ENCODE measurements at regions not wholly inside any gene's neighbourhood (a gene's known extent, or its start where the extent isn't known, plus 50 kb on each side); places are given as distances from the start of the nearest gene placed in this dataset.

- Mint-ChIP-seq H3K27me3 (ENCODE audit: low read depth in 2 of 2) (peaks cover 4 to 31% of the 10 kb centered on the region in 2 donors), H3K36me3 (no peaks in the 10 kb centered on the region), H3K4me3 (no peak overlapping the region), H3K27ac (no peak overlapping the region), H3K4me1 (no peaks in the 10 kb centered on the region), H3K9me3 (no peaks in the 10 kb centered on the region)
- Histone ChIP-seq H3K27ac (ENCODE audit: low read length) (no peak overlapping the region), H3K36me3 (ENCODE audit: control insufficient read depth, insufficient read depth, low read length) (no peaks in the 10 kb centered on the region), H3K4me3 (ENCODE audit: low read length) (no peak overlapping the region), H3K27me3 (ENCODE audit: control insufficient read depth, insufficient read depth, low read length) (no peaks in the 10 kb centered on the region), H3K9me3 (ENCODE audit: control insufficient read depth, insufficient read depth, low read length) (no peaks in the 10 kb centered on the region), H3K4me1 (ENCODE audit: control insufficient read depth, insufficient read depth, low read length) (no peaks in the 10 kb centered on the region)
- ATAC-seq (no peak), DNase-seq (no peak)
- 90% methylated on average over 17 of the region's 17 CpGs for WGBS (ENCODE audit: insufficient coverage)
- TF ChIP-seq CTCF (IDR thresholded peaks at IDR 0.05), result no peak
- intact Hi-C loops (cut with micrococcal nuclease), result no loop called here
Observed at GRCh38 chr2:169426069-169426663, 53.1 kb upstream of the BBS5 start.

GRCh38 chr2:169422120-169422519 is 57.2 kb upstream of the BBS5 start:
- Mint-ChIP-seq H3K27ac (no peak overlapping the region), H3K4me1 (no peaks in the 10 kb centered on the region), H3K4me3 (no peak overlapping the region), H3K36me3 (no peaks in the 10 kb centered on the region), H3K27me3 (ENCODE audit: low read depth in 2 of 2) (peaks cover 7 to 29% of the 10 kb centered on the region in 2 donors), H3K9me3 (no peaks in the 10 kb centered on the region)
- Histone ChIP-seq H3K9me3 (ENCODE audit: control insufficient read depth, insufficient read depth, low read length) (no peaks in the 10 kb centered on the region), H3K36me3 (ENCODE audit: control insufficient read depth, insufficient read depth, low read length) (no peaks in the 10 kb centered on the region), H3K4me3 (ENCODE audit: low read length) (no peak overlapping the region), H3K27me3 (ENCODE audit: control insufficient read depth, insufficient read depth, low read length) (no peaks in the 10 kb centered on the region), H3K4me1 (ENCODE audit: control insufficient read depth, insufficient read depth, low read length) (no peaks in the 10 kb centered on the region), H3K27ac (ENCODE audit: low read length) (no peak overlapping the region)
- TF ChIP-seq CTCF (IDR thresholded peaks at IDR 0.05), result no peak
- ATAC-seq (no peak), DNase-seq (no peak)
- WGBS (ENCODE audit: insufficient coverage), result 87% methylated on average over 4 of the region's 4 CpGs
- intact Hi-C loops (cut with micrococcal nuclease), result no loop called here

GRCh38 chr2:169415233-169415748 is 53.0 kb upstream of the LRP2 start:
- H3K36me3 Mint-ChIP-seq, result no peaks in the 10 kb centered on the region
- 69% methylated on average over 5 of the region's 5 CpGs for WGBS (ENCODE audit: insufficient coverage)
- H3K4me1 Mint-ChIP-seq, result no peaks in the 10 kb centered on the region
- DNase-seq (no peak), ATAC-seq (no peak)
- no peak overlapping the region for H3K27ac Mint-ChIP-seq
- intact Hi-C loops (cut with micrococcal nuclease), result no loop called here
- Histone ChIP-seq H3K9me3 (ENCODE audit: control insufficient read depth, insufficient read depth, low read length) (no peaks in the 10 kb centered on the region), H3K27me3 (ENCODE audit: control insufficient read depth, insufficient read depth, low read length) (peaks cover 2% of the 10 kb centered on the region), H3K4me3 (ENCODE audit: low read length) (no peak overlapping the region), H3K4me1 (ENCODE audit: control insufficient read depth, insufficient read depth, low read length) (no peaks in the 10 kb centered on the region), H3K27ac (ENCODE audit: low read length) (no peak overlapping the region), H3K36me3 (ENCODE audit: control insufficient read depth, insufficient read depth, low read length) (no peaks in the 10 kb centered on the region)
- peaks cover 23 to 54% of the 10 kb centered on the region in 2 donors for H3K27me3 Mint-ChIP-seq (ENCODE audit: low read depth in 2 of 2)
- no peaks in the 10 kb centered on the region for H3K9me3 Mint-ChIP-seq
- TF ChIP-seq CTCF (IDR thresholded peaks at IDR 0.05), result no peak
- no peak overlapping the region for H3K4me3 Mint-ChIP-seq

Data from natural killer cell (primary cell).